ENCODE measurements at regions not wholly inside any gene's neighbourhood (a gene's known extent, or its start where the extent isn't known, plus 50 kb on each side); places are given as distances from the start of the nearest gene placed in this dataset.

- no peak overlapping the region for H3K27ac ChIP-seq
- TF ChIP-seq CTCF (conservative IDR thresholded peaks at IDR 0.05; ENCODE audit: low read depth): no peak
- CTCF ChIA-PET: no interaction called here
- POLR2A ChIA-PET (ENCODE audit: low non-redundant PET): no interaction called here
- DNase-seq (ENCODE audit: low spot score): no peak
Measured at GRCh38 chr5:8580298-8580697, 711.4 kb downstream of the MTRR start.

GRCh38 chr5:8581047-8581446 is 712.1 kb downstream of the MTRR start:
- CTCF ChIA-PET: no interaction called here
- no peak for DNase-seq (ENCODE audit: low spot score)
- POLR2A ChIA-PET (ENCODE audit: low non-redundant PET): no interaction called here
- no peak for TF ChIP-seq CTCF (conservative IDR thresholded peaks at IDR 0.05; ENCODE audit: low read depth)
- H3K27ac ChIP-seq: no peak overlapping the region

- no peak overlapping the region for H3K27ac ChIP-seq
- no peak for DNase-seq (ENCODE audit: low spot score)
- TF ChIP-seq CTCF (conservative IDR thresholded peaks at IDR 0.05; ENCODE audit: low read depth): 0 out of 2 replicates have a peak, but pooled peaks have one; percentile 7
- POLR2A ChIA-PET (ENCODE audit: low non-redundant PET): no interaction called here
- CTCF ChIA-PET: interaction anchor here (0.6 kb wide), 1 partner anchor 644 kb away, joined by 3 read pairs; no protein-coding TSS in a partner anchor
Measured at GRCh38 chr5:8585230-8586018, 716.5 kb downstream of the MTRR start.

GRCh38 chr5:8590959-8591358 is 722.0 kb downstream of the MTRR start:
- CTCF ChIA-PET: no interaction called here
- H3K27ac ChIP-seq: no peak overlapping the region
- DNase-seq (ENCODE audit: low spot score): no peak
- no peak for TF ChIP-seq CTCF (conservative IDR thresholded peaks at IDR 0.05; ENCODE audit: low read depth)
- POLR2A ChIA-PET (ENCODE audit: low non-redundant PET): no interaction called here

- no peak for DNase-seq (ENCODE audit: low spot score)
- no peak overlapping the region for H3K27ac ChIP-seq
- no peak for TF ChIP-seq CTCF (conservative IDR thresholded peaks at IDR 0.05; ENCODE audit: low read depth)
- ChIA-PET POLR2A (ENCODE audit: low non-redundant PET) (no interaction called here), CTCF (no interaction called here)
Measured at GRCh38 chr5:8598356-8598755, 729.4 kb downstream of the MTRR start.

- H3K27ac ChIP-seq: no peak overlapping the region
- ChIA-PET POLR2A (ENCODE audit: low non-redundant PET) (no interaction called here), CTCF (no interaction called here)
- no peak for DNase-seq (ENCODE audit: low spot score)
- no peak for TF ChIP-seq CTCF (conservative IDR thresholded peaks at IDR 0.05; ENCODE audit: low read depth)
Measured at GRCh38 chr5:8598996-8599395, 730.0 kb downstream of the MTRR start.
